Panc1 (cell line): ENCODE measurements at regions not wholly inside any gene's neighbourhood (a gene's known extent, or its start where the extent isn't known, plus 50 kb on each side); places are given as distances from the start of the nearest gene placed in this dataset.

Experiments used
- ATAC-seq: fragments of 200-7000 bp; cut with Tn5 transposase; 2 replicates; pipeline ENCODE4 v1.9.1; 2020; ENCODE audit warnings: mild to moderate bottlenecking, moderate library complexity
- BruUV-seq: library from RNA; stranded (reverse); fragments of 400-500 nt; replicated peaks from 2 replicates; lab custom pipeline; 2021; lab: Mats Ljungman, UMichigan
- CTCF ChIA-PET: fragments of 300-600 bp; sonication (Branson Sonifier 250); formaldehyde crosslinking; loops from one replicate; lab custom pipeline; 2022; ENCODE audit warnings: antibody characterized with exemption; lab: Charles Lee
- POLR2A ChIA-PET: fragments of 300-600 bp; sonication (Branson Sonifier 250); formaldehyde crosslinking; loops from one replicate; lab custom pipeline; 2022; ENCODE audit warnings: antibody characterized with exemption; lab: Charles Lee
- DNase-seq: peaks from one replicate; pipeline ENCODE4 v3.0.0-alpha.2; 2010; ENCODE audit warnings: low read depth, low spot score
- H3K27ac ChIP-seq: 2 replicates; pipeline ENCODE4 v1.5.1; 2011; ENCODE audit warnings: mild to moderate bottlenecking, low read length, inconsistent platforms
- H3K27me3 ChIP-seq: fragments of 200-500 bp; sonication (Bioruptor generic); 2 replicates; pipeline ENCODE4 v1.6.0; 2014; ENCODE audit warnings: low read length, inconsistent platforms; ENCODE audit not compliant: control insufficient read depth, insufficient read depth
- H3K36me3 ChIP-seq: fragments of 200-500 bp; sonication (Bioruptor generic); 2 replicates; pipeline ENCODE4 v1.5.1; 2014; ENCODE audit warnings: inconsistent platforms, mild to moderate bottlenecking, low read length, moderate library complexity; ENCODE audit not compliant: control insufficient read depth, insufficient read depth
- H3K4me1 ChIP-seq: 2 replicates; pipeline ENCODE4 v1.5.1; 2011; ENCODE audit warnings: inconsistent platforms, mild to moderate bottlenecking, low read length, moderate library complexity; ENCODE audit not compliant: control insufficient read depth, insufficient read depth
- H3K4me3 ChIP-seq, 2 experiments: 2 replicates each; pipeline ENCODE4 v1.5.1; 2011 to 2012; ENCODE audit warnings: low read depth in 2 of 2, low read length in 2 of 2, mild to moderate bottlenecking in 2 of 2, inconsistent platforms in 1 of 2, moderate library complexity in 1 of 2
- H3K9me3 ChIP-seq: fragments of 200-500 bp; sonication (Bioruptor generic); 2 replicates; pipeline ENCODE4 v1.5.1; 2014; ENCODE audit warnings: low read depth, mild to moderate bottlenecking, inconsistent platforms, low read length, moderate library complexity; ENCODE audit not compliant: control insufficient read depth, insufficient read depth
- CTCF ChIP-seq: fragments of 450-650 bp; IDR thresholded peaks from 2 replicates; pipeline ENCODE4 v1.5.1; 2017; ENCODE audit warnings: mild to moderate bottlenecking
- POLR2AphosphoS5 ChIP-seq: IDR thresholded peaks from 2 replicates; pipeline ENCODE4 v1.6.1; 2012; ENCODE audit warnings: mild to moderate bottlenecking, low read depth, low read length, moderate library complexity
- REST ChIP-seq, 2 experiments: IDR thresholded peaks; 2 replicates each; pipeline ENCODE4 v1.6.1; 2011 to 2012; ENCODE audit warnings: low read depth in 2 of 2, control low read depth in 1 of 2, low read length in 1 of 2, mild to moderate bottlenecking in 1 of 2, moderate library complexity in 1 of 2; ENCODE audit not compliant: insufficient read depth in 1 of 2
- SIN3A ChIP-seq: IDR thresholded peaks from 2 replicates; pipeline ENCODE4 v1.6.1; 2012; ENCODE audit warnings: low read depth, mild to moderate bottlenecking, low read length, moderate library complexity, borderline replicate concordance; ENCODE audit not compliant: insufficient read depth
- TCF7L2 ChIP-seq: IDR thresholded peaks from 2 replicates; pipeline ENCODE4 v1.6.1; 2011; ENCODE audit warnings: mild to moderate bottlenecking, low read depth, low read length, inconsistent platforms
- in situ Hi-C: cut with HindIII; loops from 2 replicates; pipeline ENCODE4 v1.10.0; 2016; ENCODE audit warnings: low sequenced_read_pairs, low pct_unique_long_range_greater_than_20kb
- intact Hi-C: fragments of 100-400 bp; cut with micrococcal nuclease; formaldehyde crosslinking; loops from one replicate; pipeline ENCODE4 v1.10.0; 2022; ENCODE audit not compliant: unreplicated experiment

- Histone ChIP-seq H3K36me3 (no peaks in the 10 kb centered on the region), H3K27me3 (no peaks in the 10 kb centered on the region), H3K4me3 (no peak overlapping the region), H3K4me1 (no peaks in the 10 kb centered on the region), H3K27ac (no peak overlapping the region), H3K9me3 (no peaks in the 10 kb centered on the region)
- no peak for TF ChIP-seq POLR2AphosphoS5
- no peak for TF ChIP-seq REST (IDR thresholded peaks at IDR 0.05; ENCODE audit: insufficient read depth in 1 of 2, low read depth in 2 of 2, low read length in 1 of 2)
- TF ChIP-seq CTCF, result no peak
- no peak for TF ChIP-seq SIN3A
- no peak for TF ChIP-seq TCF7L2
- no peak for ATAC-seq
- CTCF ChIA-PET, result no interaction called here
- POLR2A ChIA-PET, result no interaction called here
- DNase-seq, result no peak
- no TSS peak for BruUV-seq
- intact Hi-C loops (no loop called here), in situ Hi-C loops (no loop called here)
Observed at GRCh38 chr13:82740442-82740841, 1141.8 kb downstream of the SLITRK1 start.

GRCh38 chr13:82739881-82740280 is 1142.4 kb downstream of the SLITRK1 start:
- no TSS peak for BruUV-seq
- ChIA-PET POLR2A (no interaction called here), CTCF (no interaction called here)
- TF ChIP-seq TCF7L2 (no peak), POLR2AphosphoS5 (no peak), CTCF (no peak; the same call in 1 of the 2 replicates), REST (IDR thresholded peaks at IDR 0.05; ENCODE audit: insufficient read depth in 1 of 2, low read depth in 2 of 2, low read length in 1 of 2) (no peak), SIN3A (no peak)
- Histone ChIP-seq H3K27ac (no peak overlapping the region), H3K4me3 (no peak overlapping the region), H3K4me1 (no peaks in the 10 kb centered on the region), H3K9me3 (no peaks in the 10 kb centered on the region), H3K27me3 (no peaks in the 10 kb centered on the region), H3K36me3 (no peaks in the 10 kb centered on the region)
- no peak for ATAC-seq
- in situ Hi-C loops (no loop called here), intact Hi-C loops (no loop called here)
- no peak for DNase-seq
